ENCODE measurements at regions not wholly inside any gene's neighbourhood (a gene's known extent, or its start where the extent isn't known, plus 50 kb on each side); places are given as distances from the start of the nearest gene placed in this dataset.
A peak's percentile ranks its signal among the peaks of the same experiment; 100 is the strongest.
"Not testable (repeated sequence)": the region's sequence is repeated elsewhere in the genome, so short reads cannot be mapped to it uniquely, and the experiment has no call there.

GRCh38 chr2:66306483-66306882, 128.4 kb upstream of the MEIS1 start:
- no peak for DNase-seq

DNA sequence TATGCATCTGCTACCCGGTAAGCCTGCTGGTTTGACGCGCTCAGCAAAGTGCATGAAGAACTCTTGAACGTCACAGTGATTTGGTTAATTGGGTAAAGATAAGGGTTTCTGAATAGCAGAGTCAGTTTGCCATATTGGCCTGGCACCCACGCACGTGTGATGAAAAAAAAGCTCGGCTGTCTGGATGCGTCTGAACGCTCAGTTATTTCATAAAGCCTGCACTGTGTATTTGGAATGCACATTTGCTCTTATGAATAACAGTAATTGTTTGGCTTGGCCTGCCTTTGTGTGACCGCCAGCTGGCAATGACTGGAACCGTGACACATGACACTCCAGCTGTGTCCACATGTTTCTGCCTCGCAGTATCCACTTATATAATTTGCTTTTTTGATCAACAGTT, 129.2 kb upstream of the MEIS1 start:
- peak; percentile 94 to 95 for DNase-seq

DNA sequence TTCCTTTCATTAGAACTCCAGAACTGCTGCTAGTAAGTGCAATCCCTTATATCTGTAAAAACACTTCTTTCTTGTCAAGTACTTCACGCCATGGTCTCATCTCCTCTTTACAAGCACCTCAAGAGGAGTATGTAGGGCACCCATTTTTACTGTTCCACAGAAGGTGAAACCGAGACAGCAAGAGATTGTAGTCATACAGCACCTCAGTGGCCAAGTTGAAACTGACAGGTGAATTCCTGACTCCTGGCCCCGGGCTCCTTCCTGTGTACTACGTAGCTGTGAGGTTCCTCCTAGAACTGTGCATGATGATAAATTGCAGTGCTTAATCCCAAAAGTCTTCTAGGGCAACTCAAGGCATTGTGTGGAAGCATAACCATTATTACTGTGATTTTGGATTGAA, 131.5 kb upstream of the MEIS1 start:
- no peak for DNase-seq

DNA sequence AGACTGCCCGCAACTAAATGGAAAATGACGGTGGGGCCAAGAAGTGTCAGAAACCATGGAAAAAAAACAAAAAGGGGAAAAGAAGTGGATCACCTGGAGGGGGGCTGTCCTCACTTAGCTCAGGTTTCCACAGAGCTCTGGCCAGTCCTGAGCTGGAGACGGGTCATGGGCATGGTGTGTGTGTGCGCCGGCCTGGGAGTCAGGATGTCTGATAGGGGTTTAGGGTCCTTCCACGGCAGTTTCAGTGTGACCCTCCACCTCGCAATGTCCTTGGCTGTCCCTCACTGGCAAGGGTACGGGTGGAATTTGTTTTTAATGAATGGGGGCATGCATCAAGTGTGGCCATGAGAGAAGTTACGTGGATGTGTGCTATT, 133.2 kb upstream of the MEIS1 start:
- no peak for DNase-seq

DNA sequence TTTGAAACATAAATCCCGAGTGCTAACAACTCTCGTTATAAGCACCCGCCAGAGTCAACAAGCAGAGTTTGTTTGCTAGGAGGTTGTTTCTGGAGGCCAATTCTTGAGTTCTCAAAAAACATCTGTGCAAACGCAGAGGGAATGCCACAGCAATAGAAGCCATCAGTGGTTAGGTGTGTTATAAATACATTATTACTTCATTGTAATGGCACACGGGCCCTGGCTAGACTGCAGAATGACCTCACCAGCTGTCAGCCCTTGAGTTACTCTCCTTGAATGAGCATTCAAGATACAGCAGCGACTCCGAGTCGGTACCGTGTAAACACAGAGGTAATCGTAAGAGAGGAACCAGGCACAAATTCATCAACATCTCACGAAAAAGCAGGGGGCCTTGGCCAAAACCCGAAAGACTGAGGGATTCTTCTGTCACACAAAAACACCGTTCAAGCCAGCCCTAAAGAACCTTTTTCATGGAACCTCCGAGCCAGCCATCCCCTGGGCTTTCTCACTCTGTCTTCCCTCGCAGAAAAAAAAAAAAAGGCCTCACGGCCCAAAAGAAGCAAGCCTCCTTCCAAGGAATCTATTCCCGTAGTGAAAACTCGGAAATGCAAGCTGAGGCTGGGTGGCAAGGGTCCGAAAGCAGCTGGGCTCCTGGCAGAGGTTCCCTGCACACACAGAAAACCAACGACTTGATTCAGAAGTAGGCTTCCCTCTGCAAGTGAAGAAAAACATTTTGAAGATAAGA, 133.7 kb upstream of the MEIS1 start:
- peak; percentile 79 to 87 for DNase-seq

DNA sequence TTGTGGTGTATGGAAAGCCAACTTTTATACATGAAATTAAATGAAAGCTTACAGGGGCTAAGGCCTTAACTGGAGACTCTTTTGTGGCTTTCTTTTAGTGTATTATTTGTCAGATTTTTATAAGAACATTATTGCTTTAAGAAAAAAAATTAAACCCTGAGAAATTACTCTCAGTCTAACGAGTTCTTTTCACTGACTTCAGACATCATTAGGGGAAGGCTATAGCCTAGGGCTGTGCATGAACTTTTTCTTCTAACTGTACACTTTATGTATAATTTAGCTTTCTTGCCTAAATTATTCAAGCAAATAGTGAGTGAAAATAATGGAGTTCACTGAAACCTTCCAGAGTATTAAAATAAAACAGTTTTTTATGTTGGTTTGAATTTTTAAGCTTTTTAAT, 151.1 kb upstream of the MEIS1 start:
- DNase-seq: no peak

GRCh38 chr2:66281980-66282379, 152.9 kb upstream of the MEIS1 start:
- no peak for DNase-seq

DNA sequence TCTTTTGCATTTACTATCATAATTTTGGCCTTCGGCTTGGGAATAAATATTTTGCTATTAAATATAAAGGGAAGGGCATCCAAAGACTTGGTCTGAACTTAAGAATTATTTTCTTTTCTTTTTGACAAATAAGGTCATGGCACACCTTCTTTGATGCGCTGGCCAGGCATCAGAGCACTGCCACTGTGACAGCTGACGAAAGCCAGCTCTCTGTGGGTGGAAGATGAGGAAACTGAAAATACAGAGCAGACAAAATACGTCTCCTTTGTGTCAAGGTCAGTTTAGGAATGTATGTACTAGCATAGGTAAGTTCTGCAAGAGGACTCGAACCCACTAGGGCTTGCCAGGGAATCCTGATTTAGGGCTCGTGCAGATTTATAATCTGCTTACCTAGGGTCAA, 155.9 kb upstream of the MEIS1 start:
- DNase-seq: no peak

DNA sequence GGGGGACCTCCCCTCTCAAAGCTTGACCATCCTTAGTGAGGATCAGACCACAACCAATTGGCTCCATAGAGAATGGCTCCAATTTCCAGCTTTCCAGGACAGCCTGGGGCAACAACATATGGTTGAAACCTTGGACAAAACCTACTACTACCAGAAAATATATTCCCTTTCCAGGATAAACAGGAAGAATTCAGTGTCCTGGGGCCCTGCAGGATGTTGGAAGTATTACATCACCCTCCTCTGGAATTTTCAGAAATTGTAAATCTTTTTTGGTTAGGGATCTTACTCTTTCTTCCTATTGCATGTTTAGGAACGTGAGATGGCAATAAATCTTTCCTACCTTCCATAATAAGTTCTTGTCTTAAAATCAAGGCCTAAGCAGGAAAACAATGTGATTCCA, 158.9 kb upstream of the MEIS1 start:
- no peak for DNase-seq

DNA sequence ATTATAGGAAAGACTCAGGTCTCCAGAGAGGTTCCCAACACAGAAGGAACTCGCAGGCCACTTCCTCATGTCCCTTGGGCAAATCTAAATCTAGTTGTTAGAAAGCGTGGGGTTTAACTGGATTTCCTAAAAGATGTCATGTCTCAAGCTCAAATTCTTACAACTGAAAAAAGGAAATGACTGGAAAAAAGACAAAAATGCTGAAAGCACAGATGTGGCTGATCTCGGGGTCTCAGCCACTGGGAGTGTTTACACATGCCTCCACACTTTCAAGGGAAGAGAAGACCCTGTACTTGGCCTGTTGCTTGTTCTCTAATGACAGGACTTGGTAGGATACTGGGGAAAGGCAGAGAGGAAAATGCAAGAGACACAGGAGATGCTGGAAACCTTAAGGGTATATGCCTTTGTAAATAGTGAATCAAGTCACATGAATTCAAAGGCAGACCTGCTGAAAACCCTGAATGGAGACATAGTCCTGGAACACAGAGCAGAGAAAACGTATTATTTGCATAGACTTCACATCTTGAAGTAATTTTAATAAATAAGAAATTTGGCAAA, 160.9 kb upstream of the MEIS1 start:
- DNase-seq: no peak

- DNase-seq: no peak
These were observed 162.2 kb upstream of the MEIS1 start for GRCh38 chr2:66272751-66273150.

GRCh38 chr2:66271777-66272176, 163.1 kb upstream of the MEIS1 start:
- no peak for DNase-seq

- no peak for DNase-seq
These were observed 164.7 kb upstream of the MEIS1 start for GRCh38 chr2:66270247-66270646.

- DNase-seq: no peak
These were observed 165.8 kb upstream of the MEIS1 start for GRCh38 chr2:66269166-66269565.

GRCh38 chr2:66268756-66269155, 166.2 kb upstream of the MEIS1 start:
- DNase-seq: no peak

DNA sequence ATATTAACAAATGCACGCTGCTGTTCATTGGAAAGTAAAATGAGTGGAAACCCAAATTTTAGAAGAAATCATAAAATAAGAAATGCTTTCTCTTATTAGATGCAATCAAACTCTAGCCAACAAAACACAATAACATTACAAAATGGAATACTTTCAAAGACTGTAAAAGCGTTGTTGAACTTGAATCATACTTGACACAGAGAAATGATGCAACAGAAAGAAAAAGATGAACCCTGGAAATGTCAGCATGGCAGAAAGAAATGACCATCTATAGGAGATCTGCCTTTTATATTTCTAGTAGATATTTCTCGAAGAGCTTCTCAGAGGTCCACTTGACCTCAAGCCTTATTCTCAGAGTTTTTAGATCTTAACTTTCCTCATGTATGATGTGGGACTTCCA, 170.6 kb upstream of the MEIS1 start:
- DNase-seq: no peak

DNA sequence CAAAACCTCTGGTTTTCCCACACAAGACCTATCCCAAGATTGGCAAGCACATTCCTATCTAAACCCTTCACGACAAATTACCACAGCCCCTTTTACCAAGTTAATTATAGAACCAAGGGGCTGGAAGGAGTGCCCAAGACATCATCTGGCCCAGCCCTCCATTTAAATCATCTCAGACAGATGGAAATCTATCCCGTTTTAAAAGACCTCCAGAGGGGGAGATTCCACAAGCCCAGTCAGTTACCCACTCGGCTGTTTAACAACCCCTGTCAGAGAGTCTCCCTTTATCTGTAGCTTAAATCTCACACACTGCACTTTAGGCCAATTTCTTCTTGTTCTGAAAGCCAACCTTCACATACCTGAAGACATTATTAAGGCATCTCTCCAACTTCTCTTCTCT, 179.1 kb upstream of the MEIS1 start:
- DNase-seq: no peak

DNA sequence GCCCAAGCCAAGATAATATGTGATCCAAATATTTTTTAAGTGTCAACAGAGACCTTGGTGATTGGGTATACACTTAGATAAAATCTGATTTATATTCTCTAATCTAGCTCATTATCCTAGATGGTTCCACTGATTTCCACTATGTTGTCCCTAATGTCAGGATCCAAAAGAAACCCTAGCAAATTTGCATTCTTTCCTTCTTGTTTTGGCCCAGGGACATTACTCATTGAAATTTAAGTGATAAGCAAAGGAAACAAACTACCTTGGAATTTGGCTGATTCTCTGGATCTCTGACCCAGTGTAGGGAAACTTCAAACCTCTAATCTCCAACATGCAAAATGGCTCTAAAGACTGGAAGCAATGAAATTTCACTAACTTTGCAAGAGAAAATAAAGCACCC, 179.8 kb upstream of the MEIS1 start:
- no peak for DNase-seq

DNA sequence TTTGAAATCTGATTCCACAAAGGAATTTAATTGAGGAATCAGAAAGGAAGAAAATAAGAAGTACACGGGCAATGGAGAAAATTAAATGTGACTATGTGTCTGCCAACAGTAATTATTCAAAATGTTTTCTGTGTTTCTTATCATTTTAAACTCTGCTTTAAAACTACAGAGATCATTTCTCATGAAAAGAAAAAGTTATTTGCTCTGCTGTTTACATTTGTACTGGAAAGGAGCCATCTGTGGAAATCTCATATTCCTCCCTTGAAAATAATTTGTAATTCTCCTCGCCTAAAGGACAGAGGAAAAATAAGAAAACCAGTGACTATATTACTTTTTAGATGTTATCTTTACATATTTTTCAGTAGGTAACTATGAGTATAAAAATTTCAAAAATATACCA, 181.9 kb upstream of the MEIS1 start:
- no peak for DNase-seq

GRCh38 chr2:66252109-66252508, 182.8 kb upstream of the MEIS1 start:
- DNase-seq: no peak

DNA sequence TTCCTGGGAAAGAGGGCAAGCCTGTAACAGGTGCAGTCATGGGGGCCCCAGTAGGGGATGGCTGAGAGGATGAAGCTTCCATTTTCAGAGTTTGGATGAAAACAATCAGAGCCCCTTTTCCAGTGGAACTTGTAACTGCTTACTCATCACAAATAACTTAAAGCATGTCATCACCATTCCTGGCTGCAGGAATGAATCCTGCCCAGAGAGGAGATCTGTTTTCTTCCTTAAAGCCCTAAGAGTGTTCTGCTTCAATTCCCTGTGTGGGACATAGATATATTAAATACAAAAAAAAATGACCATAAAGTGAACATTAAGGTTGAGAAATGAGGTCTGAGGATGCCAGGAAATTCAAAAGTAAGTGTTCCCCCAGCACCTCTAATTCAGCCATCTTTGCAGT, 183.4 kb upstream of the MEIS1 start:
- no peak for DNase-seq

- DNase-seq: not testable (repeated sequence)
These were observed 185.8 kb upstream of the MEIS1 start for GRCh38 chr2:66249089-66249488.

GRCh38 chr2:66243809-66244208, 191.1 kb upstream of the MEIS1 start:
- not testable (repeated sequence) for DNase-seq

GRCh38 chr2:66242888-66243287, 192.0 kb upstream of the MEIS1 start:
- DNase-seq: not testable (repeated sequence)

GRCh38 chr2:66242099-66242789, 192.7 kb upstream of the MEIS1 start:
- DNase-seq: no peak
